ENCODE measurements at regions not wholly inside any gene's neighbourhood (a gene's known extent, or its start where the extent isn't known, plus 50 kb on each side); places are given as distances from the start of the nearest gene placed in this dataset.

- DNase-seq, result no peak
These were observed 157.8 kb downstream of the AXIN2 start for GRCh38 chr17:65403626-65404025.

DNA sequence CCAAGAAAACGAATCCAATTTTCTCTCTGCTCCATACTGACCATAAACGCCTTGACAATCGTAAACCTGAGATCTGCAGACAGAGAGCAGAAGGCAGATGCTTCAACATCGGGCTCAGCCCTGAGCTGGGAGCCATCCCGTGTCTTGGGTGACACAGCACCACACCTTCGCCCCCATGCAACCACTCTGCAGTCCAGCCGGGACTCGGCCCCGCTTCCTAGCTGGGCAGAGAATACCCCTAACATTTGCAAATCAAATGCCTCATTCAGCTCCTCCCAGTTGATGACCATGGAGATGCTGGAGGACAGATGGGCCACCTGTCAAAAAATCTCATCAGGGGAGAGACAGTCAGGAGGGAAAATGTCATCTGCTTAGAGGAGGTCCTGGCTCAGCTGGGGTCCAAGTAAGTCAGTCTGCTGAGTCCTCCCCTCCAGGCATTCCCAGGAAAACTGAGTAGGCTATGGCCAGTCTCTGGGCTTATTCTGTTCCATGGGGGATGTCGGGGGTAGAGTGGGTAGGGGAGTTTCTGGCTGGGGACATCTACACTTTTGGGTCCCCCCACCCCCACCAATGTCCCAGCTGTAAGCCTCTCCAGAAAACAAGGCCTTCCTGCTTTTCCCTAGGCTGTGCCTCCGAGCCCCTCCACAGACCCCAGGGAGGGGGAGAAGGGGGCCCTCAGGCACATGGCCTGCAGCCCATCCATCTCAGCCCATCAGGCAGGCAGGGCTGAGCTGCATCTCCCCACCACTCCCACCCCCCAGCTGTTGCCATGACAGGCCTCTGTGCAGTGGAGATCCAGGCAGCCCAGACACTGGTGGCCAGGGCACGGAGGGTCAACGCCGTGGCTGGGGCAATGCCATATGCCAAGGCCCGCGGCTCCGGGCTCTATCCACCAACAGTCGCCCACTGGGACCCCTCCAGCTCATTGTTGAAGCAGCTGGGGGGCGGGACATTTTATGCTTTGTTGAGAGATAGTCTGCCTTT lies 158.6 kb downstream of the AXIN2 start:
- no peak for DNase-seq

GRCh38 chr17:65401561-65401960 lies 159.9 kb downstream of the AXIN2 start:
- DNase-seq, result no peak

DNA sequence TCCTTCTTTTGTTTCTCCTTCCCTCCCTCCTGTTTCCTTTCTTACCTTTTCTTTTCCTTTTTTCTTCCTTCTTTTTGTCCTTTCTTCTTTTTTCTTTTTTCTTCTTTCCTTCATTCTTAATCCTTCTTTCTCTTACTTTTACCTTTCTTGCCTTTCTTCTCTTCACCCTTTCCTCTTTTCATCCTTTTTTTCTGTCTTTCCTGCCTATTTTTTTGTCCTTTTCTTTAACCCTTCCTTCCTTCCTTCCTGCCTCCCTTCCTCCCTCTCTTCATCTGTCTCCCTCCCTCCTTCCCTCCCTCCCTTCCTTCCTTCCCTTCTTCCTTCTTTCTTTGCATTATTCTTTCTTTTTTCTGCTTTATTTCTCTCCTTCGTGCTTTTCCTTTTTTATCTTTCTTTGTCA lies 160.7 kb downstream of the AXIN2 start:
- DNase-seq, result no peak

GRCh38 chr17:65398040-65398787 lies 163.2 kb downstream of the AXIN2 start:
- DNase-seq, result no peak

GRCh38 chr17:65395924-65396323 lies 165.5 kb downstream of the AXIN2 start:
- no peak for DNase-seq

DNA sequence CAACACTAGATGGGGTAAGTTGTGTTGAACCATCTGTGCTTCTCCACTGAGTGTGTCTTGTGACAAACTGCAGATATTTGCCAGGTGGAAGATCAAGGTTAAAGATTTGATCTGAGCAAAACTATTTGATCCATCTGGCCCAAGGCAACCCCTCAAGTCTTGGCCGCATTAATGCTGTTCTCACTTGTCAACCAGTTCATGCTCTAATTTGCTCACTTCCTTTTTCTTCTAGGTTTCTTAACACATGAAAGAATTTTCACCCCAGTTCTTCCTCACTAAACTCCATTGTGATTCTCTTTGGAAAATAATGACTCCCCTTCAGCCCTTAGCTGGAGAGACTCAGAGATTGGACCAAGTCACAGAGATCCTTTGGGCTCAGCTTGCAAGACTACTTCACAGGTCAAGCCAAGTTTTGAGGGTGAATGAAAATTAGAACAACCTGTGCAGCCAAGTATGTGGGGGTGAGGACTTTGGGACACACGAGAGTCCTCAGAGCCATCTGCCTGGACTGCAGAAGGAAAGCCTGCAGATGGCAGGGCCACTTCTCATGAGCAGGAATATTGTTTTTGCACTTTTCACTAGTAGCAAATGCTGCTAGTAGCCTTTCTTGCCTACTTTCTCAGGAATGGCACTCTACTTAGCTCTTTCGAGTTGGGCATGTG lies 166.5 kb downstream of the AXIN2 start:
- no peak for DNase-seq

DNA sequence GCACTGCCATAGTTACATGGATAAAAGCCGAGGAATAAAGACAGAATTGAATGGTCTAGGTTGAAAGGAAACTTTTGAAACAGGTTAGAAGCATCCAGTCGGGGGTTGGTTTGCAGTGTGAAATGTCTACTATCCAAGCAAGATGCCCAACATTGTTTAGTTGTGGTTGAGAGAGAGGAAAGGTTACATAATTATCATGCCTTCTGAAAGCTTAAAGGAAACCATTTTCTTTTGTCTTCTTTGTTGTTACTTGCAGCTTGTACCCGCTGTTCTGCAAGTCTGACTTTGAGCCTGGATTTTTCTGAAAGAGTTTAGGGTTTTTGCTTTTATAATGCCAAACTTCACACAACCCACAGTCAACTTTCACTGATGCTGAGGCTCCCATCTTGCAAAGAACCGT lies 167.9 kb downstream of the AXIN2 start:
- no peak for DNase-seq

GRCh38 chr17:65389949-65390348 lies 171.5 kb downstream of the AXIN2 start:
- peak; percentile 80 for DNase-seq

DNA sequence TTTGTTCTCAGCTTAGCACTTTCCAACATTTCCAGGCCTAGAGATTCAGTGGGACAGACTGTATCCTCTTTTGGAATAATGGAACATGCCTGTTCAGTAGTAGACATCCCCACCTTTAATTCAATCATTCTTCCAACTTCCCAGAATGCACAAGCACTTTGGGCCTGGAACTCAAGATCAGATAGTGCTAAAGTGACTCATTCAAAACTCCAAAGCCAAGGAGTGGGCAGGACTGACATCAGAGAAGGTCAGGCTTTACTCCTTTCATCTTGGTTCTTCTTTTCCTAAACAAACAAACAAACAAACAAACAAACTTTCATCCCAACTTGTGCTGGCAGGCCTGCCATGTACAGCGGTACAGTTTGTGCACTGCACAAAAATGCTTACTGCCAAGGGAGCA lies 172.0 kb downstream of the AXIN2 start:
- DNase-seq, result no peak

- no peak for DNase-seq
These were observed 172.5 kb downstream of the AXIN2 start for GRCh38 chr17:65388911-65389310.

DNA sequence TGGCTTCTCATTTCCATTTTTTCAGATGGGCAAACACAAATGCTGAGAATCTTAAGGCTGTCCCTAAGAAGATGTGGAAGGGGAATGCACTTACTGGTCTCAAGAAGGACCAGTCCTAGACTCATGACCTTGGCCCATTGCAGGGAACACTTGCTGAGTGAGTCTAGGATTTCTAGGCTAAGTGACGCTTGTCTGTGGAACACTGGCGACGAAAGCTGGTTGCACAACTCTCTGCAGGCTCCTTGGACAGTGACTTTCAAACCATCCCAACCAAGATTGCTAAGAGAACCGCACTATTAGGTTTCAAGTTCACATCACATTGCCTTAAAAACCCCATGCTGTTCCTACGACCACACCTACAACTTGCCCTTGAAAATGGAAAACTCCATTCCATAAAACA lies 174.1 kb downstream of the AXIN2 start:
- DNase-seq, result no peak

DNA sequence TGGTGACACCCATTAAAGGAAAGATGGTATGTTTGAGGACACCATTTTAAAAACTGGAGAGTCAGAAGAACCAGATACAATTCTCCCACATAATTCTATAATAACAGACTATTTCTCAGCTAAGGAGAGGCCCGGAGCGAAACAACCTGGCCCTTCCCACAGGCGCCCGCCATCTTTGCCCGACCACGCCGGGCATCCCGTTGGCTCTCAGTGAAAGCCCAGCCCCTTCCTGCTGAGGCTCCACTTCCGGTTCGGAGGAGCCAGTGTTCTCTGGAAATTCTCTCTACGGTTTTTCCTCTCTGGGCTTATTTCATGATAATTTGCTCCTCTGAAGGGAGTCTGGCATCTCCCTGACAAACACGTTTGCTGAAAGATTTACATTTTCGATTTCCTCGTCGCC lies 175.7 kb downstream of the AXIN2 start:
- no peak for DNase-seq

DNA sequence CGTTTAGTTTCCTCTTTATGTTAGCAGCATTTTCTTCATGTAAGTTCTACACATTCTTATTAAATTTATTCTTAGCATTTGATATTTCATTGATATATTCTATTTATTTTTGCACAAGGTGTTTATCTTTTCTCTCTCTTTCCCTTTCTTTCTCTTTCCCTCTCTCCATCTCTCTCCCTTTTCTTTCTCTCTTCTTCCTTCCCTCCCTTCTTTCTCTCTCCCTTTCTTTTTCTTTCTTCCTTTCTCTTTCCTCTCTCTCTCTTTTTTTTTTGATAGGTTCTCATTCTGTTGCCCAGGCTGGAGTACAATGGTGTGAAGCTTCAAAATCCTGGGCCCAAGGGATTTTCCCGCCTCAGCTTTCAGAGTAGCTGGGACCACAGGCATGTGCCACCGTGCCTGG lies 176.4 kb downstream of the AXIN2 start:
- DNase-seq, result no peak

- DNase-seq, result no peak
These were observed 180.3 kb downstream of the AXIN2 start for GRCh38 chr17:65381152-65381551.

- no peak for DNase-seq
These were observed 186.5 kb downstream of the AXIN2 start for GRCh38 chr17:65374966-65375365.

DNA sequence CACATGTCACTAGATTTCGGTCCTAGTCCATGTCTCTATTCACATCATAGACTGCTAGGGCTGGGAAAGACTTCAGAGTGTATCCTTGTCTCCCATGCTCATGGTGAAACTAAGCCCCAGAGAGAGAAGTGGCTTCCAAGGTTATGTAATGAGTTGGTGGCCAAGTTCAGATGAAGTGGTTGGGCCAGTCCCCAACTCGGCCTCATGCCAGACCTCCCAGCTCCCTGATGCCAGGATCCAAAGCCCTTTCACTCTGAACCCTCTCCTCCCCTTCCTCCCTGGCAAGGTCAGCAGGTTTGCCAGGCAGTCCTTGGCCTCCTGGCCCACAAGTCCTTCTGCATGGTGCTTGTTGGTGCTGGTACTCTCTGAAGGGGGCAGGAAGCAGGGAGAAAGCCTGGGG lies 189.7 kb downstream of the AXIN2 start:
- no peak for DNase-seq

DNA sequence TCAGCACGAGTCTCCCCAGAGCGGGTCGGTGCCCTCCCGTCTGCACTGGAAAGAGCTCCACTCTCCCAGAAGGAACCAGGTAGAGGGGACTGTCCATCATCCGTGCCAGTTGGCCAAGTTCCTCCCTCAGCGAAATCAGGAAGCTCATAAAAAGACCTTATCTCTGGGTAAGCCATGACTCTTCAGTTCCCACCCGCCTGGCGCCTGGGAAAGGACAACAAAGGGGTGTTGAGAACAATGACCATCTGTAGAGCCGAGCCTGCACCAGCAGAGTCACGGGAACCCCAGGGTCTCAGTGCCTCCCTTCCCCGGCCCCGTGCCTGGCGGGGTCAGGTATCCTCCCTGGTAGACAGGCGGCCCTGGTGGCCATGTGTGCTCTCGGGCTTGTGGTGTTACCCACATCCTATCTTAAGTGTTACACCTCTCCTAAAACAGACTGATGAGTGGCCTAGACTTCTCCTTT lies 190.7 kb downstream of the AXIN2 start:
- no peak for DNase-seq

DNA sequence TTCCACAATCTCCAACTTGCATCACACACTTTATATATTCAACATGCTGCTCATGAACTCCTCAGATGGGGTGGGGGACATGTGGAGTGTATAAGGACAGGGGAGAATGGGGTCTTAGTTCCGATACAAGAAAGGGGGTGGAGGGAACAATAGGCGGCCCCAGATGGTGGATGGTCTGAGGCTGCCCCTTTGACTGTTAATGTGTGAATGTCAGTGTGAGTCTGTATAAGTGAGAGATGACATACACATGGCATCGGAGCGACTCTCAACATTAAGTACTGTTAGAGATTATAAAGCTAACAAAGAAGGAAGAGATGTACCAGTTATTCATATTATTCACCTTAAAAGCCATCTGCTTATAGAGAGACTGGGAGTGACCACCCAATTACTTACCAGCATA lies 193.1 kb downstream of the AXIN2 start:
- DNase-seq, result no peak

DNA sequence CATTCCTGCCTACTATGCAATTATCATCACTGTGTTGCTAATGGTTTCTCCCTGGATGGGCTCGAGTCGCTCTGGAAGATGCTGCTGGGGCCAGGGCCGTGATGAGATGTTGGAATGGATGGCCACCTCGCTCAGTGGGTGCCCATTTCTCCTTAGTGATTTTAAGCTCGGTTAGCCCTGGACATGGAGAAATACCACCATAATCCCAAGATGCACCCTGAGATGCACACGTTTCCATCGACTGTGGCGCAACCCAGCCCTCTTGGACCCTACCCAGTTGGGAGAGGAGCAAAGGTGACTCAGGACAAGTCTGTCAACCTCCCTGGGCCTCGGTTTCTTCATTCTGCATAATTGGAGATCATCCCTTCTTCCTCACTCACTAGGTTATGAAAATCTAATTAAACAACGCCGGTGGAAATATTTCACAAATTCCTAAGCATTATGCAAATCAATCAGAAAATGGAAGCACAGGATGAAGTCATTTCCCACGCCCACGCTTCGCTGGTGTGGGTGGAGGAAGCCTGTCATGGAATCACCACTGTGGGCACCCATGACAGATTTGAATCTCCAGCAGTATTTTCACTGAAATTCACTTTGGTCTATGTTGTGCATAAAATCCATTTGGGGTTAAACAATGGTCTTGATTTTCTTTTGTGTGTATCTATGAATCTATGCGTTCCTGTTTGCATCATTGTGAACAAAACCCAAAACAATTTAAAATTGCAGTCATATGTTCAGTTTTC lies 195.2 kb downstream of the AXIN2 start:
- DNase-seq, result no peak

DNA sequence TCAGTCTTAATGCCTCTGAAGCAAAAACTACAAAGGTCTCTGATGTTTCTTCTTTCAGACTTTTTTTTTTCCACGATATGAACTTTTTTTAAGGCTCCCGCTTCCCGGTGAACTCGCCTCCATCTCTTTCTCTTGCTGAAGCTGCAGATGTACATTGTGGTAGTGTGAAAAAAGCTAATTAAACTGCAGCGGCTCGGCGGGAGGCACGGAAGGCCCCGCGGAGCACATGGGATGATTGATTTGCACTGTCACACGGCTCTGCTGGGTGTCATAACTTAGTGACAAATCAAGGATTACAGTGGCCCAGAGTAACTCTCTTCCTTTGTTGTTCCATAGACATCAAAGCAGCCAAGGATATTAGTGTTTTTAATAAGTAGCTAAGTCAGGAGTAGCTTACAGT lies 196.3 kb downstream of the AXIN2 start:
- DNase-seq, result no peak

GRCh38 chr17:65364438-65364837 lies 197.0 kb downstream of the AXIN2 start:
- DNase-seq, result no peak

GRCh38 chr17:65362826-65363225 lies 198.6 kb downstream of the AXIN2 start:
- peak; percentile 42 for DNase-seq
